ENCODE measurements at regions not wholly inside any gene's neighbourhood (a gene's known extent, or its start where the extent isn't known, plus 50 kb on each side); places are given as distances from the start of the nearest gene placed in this dataset.

DNA sequence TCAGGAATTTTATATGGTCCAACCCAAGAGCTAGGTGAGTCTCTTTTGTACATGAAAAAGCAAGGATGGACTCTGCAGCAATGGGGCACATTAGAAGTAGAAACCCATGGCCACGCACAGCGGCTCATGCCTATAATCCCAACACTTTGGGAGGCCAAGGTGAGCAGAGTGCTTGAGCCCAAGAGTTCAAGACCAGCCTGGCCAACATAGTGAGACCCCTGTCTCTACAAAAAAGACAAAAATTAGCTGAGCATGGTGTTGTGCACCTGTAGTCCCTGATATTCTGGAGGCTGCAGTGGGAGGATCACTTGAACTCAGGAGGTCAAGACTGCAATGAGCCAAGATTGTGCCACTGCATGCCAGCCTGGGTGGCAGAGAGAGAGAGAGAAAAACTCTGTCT, 128.7 kb upstream of the PLEKHA5 start:
- H3K9ac ChIP-seq (ENCODE audit: low read length) = no peak overlapping the region
- no peak overlapping the region for H3K27ac ChIP-seq (ENCODE audit: low read length)
- peaks cover 20% of the 10 kb centered on the region for H3K4me1 ChIP-seq (ENCODE audit: insufficient read depth, low read length)
- CTCF ChIA-PET = no interaction called here
- no peaks in the 10 kb centered on the region for H3K27me3 ChIP-seq (ENCODE audit: low read length)
- H3K79me2 ChIP-seq (ENCODE audit: low read length) = no peaks in the 10 kb centered on the region
- no peak for TF ChIP-seq EZH2 (IDR thresholded peaks at IDR 0.05; ENCODE audit: low read length, unreplicated experiment)
- TF ChIP-seq, protein P1, sequence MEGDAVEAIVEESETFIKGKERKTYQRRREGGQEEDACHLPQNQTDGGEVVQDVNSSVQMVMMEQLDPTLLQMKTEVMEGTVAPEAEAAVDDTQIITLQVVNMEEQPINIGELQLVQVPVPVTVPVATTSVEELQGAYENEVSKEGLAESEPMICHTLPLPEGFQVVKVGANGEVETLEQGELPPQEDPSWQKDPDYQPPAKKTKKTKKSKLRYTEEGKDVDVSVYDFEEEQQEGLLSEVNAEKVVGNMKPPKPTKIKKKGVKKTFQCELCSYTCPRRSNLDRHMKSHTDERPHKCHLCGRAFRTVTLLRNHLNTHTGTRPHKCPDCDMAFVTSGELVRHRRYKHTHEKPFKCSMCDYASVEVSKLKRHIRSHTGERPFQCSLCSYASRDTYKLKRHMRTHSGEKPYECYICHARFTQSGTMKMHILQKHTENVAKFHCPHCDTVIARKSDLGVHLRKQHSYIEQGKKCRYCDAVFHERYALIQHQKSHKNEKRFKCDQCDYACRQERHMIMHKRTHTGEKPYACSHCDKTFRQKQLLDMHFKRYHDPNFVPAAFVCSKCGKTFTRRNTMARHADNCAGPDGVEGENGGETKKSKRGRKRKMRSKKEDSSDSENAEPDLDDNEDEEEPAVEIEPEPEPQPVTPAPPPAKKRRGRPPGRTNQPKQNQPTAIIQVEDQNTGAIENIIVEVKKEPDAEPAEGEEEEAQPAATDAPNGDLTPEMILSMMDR (conservative IDR thresholded peaks at IDR 0.05; ENCODE audit: low read depth, low read length) = no peak
- DNase-seq = no peak
- no peak for ATAC-seq
- POLR2A ChIA-PET (ENCODE audit: unreplicated experiment) = no interaction called here
- intact Hi-C loops (cut with micrococcal nuclease) = no loop called here
- H3K9me3 ChIP-seq (ENCODE audit: low read length) = no peaks in the 10 kb centered on the region
- H2AFZ ChIP-seq (ENCODE audit: low read length) = no peak overlapping the region
- no peaks in the 10 kb centered on the region for H3F3A ChIP-seq (ENCODE audit: low read length, unreplicated experiment)
- H3K36me3 ChIP-seq (ENCODE audit: low read depth, low read length) = no peaks in the 10 kb centered on the region
- no TSS peak for BruUV-seq (replicated peaks)
- H3K9me2 ChIP-seq (replicated peaks; ENCODE audit: low read length) = no peaks in the 10 kb centered on the region
- H3K4me2 ChIP-seq (ENCODE audit: low read length) = no peak overlapping the region
- no peak overlapping the region for H3K4me3 ChIP-seq (ENCODE audit: low read length)
- no peaks in the 10 kb centered on the region for H4K20me1 ChIP-seq (ENCODE audit: low read length)

DNA sequence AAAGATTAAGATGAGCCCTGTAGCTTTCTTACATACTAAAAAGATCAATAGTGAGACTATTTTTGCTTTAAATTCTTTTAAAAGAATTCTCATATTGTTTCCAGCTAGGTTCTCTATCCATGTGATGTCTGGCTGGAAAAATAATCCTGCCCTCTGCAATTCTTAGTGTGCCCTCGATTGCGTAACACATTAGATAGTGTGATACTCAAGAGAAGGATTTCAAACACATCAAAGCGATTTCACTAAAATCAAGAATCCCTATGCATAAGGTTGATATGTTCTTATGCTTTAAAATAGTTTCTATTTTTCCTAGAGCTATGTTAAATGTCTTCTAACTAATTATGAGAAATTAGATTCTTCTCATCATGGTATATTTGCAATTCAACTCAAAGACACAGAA, 127.3 kb upstream of the PLEKHA5 start:
- H3K9ac ChIP-seq (ENCODE audit: low read length) = no peak overlapping the region
- no peak overlapping the region for H3K27ac ChIP-seq (ENCODE audit: low read length)
- H3K4me1 ChIP-seq (ENCODE audit: insufficient read depth, low read length) = peaks cover 20% of the 10 kb centered on the region
- H3F3A ChIP-seq (ENCODE audit: low read length, unreplicated experiment) = no peaks in the 10 kb centered on the region
- H3K9me2 ChIP-seq (replicated peaks; ENCODE audit: low read length) = no peaks in the 10 kb centered on the region
- ATAC-seq (no peak), DNase-seq (no peak)
- POLR2A ChIA-PET (ENCODE audit: unreplicated experiment) = no interaction called here
- no peaks in the 10 kb centered on the region for H3K36me3 ChIP-seq (ENCODE audit: low read depth, low read length)
- no peak overlapping the region for H2AFZ ChIP-seq (ENCODE audit: low read length)
- BruUV-seq (replicated peaks) = no TSS peak
- H3K27me3 ChIP-seq (ENCODE audit: low read length) = no peaks in the 10 kb centered on the region
- TF ChIP-seq, protein P1 (conservative IDR thresholded peaks at IDR 0.05; ENCODE audit: low read depth, low read length) = no peak
- no peak for TF ChIP-seq EZH2 (IDR thresholded peaks at IDR 0.05; ENCODE audit: low read length, unreplicated experiment)
- no peak for TF ChIP-seq EZH2phosphoT487 (IDR thresholded peaks at IDR 0.05; ENCODE audit: borderline replicate concordance, low read length)
- intact Hi-C loops (cut with micrococcal nuclease) = no loop called here
- no peaks in the 10 kb centered on the region for H4K20me1 ChIP-seq (ENCODE audit: low read length)
- H3K9me3 ChIP-seq (ENCODE audit: low read length) = no peaks in the 10 kb centered on the region
- CTCF ChIA-PET = no interaction called here
- no peak overlapping the region for H3K4me2 ChIP-seq (ENCODE audit: low read length)
- no peak overlapping the region for H3K4me3 ChIP-seq (ENCODE audit: low read length)
- H3K79me2 ChIP-seq (ENCODE audit: low read length) = no peaks in the 10 kb centered on the region

DNA sequence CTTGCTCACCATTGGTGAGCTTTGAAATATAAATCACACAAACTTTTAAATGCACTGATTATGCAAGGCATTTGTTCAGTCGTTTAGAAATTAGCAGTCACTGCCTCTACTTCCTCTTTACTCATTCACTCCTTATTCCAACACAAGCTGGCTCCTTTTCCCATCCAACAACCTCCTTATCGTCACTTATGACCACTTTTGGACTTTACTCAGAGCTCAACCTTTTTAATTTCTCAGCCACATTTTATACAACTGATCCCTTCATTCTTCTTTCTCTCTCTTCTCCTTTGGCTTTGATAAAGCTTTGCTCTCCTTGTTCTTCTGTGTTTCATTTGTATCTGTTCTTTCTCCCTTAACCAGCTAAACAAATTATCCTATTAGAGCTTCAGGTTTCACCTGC, 126.4 kb upstream of the PLEKHA5 start:
- Histone ChIP-seq H3K9me2 (replicated peaks; ENCODE audit: low read length) (no peaks in the 10 kb centered on the region), H3K9me3 (ENCODE audit: low read length) (no peaks in the 10 kb centered on the region), H3K27ac (ENCODE audit: low read length) (no peak overlapping the region), H2AFZ (ENCODE audit: low read length) (no peak overlapping the region), H3K9ac (ENCODE audit: low read length) (no peak overlapping the region), H3K4me3 (ENCODE audit: low read length) (no peak overlapping the region), H3K4me2 (ENCODE audit: low read length) (no peak overlapping the region), H4K20me1 (ENCODE audit: low read length) (no peaks in the 10 kb centered on the region), H3K4me1 (ENCODE audit: insufficient read depth, low read length) (peaks cover 28% of the 10 kb centered on the region), H3F3A (ENCODE audit: low read length, unreplicated experiment) (no peaks in the 10 kb centered on the region), H3K36me3 (ENCODE audit: low read depth, low read length) (no peaks in the 10 kb centered on the region), H3K79me2 (ENCODE audit: low read length) (no peaks in the 10 kb centered on the region), H3K27me3 (ENCODE audit: low read length) (no peaks in the 10 kb centered on the region)
- CTCF ChIA-PET = no interaction called here
- BruUV-seq (replicated peaks) = no TSS peak
- POLR2A ChIA-PET (ENCODE audit: unreplicated experiment) = no interaction called here
- no peak for DNase-seq
- TF ChIP-seq EZH2 (IDR thresholded peaks at IDR 0.05; ENCODE audit: low read length, unreplicated experiment) (no peak), EZH2phosphoT487 (IDR thresholded peaks at IDR 0.05; ENCODE audit: borderline replicate concordance, low read length) (no peak)
- TF ChIP-seq, protein P1 (conservative IDR thresholded peaks at IDR 0.05; ENCODE audit: low read depth, low read length) = no peak
- intact Hi-C loops (cut with micrococcal nuclease) = no loop called here
- no peak for ATAC-seq

Measured in PC-3 (cell line).